Stimulated activated CD4-positive, alpha-beta T cell treated with anti-CD3 and anti-CD28 coated beads, Interleukin-1b, Interleukin-23, amount 100 ng/mL, for 1 hour (primary cell): ENCODE measurements at regions not wholly inside any gene's neighbourhood (a gene's known extent, or its start where the extent isn't known, plus 50 kb on each side); places are given as distances from the start of the nearest gene placed in this dataset.

Experiments
- DNase-seq, 2 donors: peaks; one replicate each; pipeline ENCODE4 v3.0.0-alpha.2; 2020; ENCODE audit warnings: low read depth in 2 of 2

- no peak for DNase-seq
These were observed 143.7 kb upstream of the ZFHX3 start for GRCh38 chr16:73191660-73192046.

GRCh38 chr16:73190688-73191659, 143.0 kb upstream of the ZFHX3 start:
- no peak for DNase-seq

- no peak for DNase-seq
These were observed 142.3 kb upstream of the ZFHX3 start for GRCh38 chr16:73190256-73190655.

GRCh38 chr16:73189136-73189535, 141.2 kb upstream of the ZFHX3 start:
- no peak for DNase-seq

GRCh38 chr16:73186752-73187601, 139.0 kb upstream of the ZFHX3 start:
- no peak for DNase-seq

GRCh38 chr16:73185737-73186136, 137.8 kb upstream of the ZFHX3 start:
- no peak for DNase-seq

- DNase-seq: no peak
These were observed 135.7 kb upstream of the ZFHX3 start for GRCh38 chr16:73183611-73184092.

GRCh38 chr16:73179705-73180331, 131.9 kb upstream of the ZFHX3 start:
- no peak for DNase-seq

GRCh38 chr16:73177729-73178295, 129.9 kb upstream of the ZFHX3 start:
- DNase-seq: no peak

- DNase-seq: no peak
These were observed 128.7 kb upstream of the ZFHX3 start for GRCh38 chr16:73176577-73177013.

- no peak for DNase-seq
These were observed 125.2 kb upstream of the ZFHX3 start for GRCh38 chr16:73172973-73173709.

- DNase-seq: no peak
These were observed 124.5 kb upstream of the ZFHX3 start for GRCh38 chr16:73172241-73172972.

- DNase-seq: no peak
These were observed 123.9 kb upstream of the ZFHX3 start for GRCh38 chr16:73171901-73172240.

- DNase-seq: no peak
These were observed 123.5 kb upstream of the ZFHX3 start for GRCh38 chr16:73171380-73171779.

GRCh38 chr16:73170612-73171038, 122.7 kb upstream of the ZFHX3 start:
- DNase-seq: no peak

GRCh38 chr16:73166947-73167550, 119.1 kb upstream of the ZFHX3 start:
- no peak for DNase-seq

GRCh38 chr16:73166441-73166851, 118.5 kb upstream of the ZFHX3 start:
- no peak for DNase-seq

GRCh38 chr16:73163238-73163815, 115.4 kb upstream of the ZFHX3 start:
- DNase-seq: no peak

GRCh38 chr16:73161977-73162376, 114.0 kb upstream of the ZFHX3 start:
- no peak for DNase-seq
